ENCODE measurements at regions not wholly inside any gene's neighbourhood (a gene's known extent, or its start where the extent isn't known, plus 50 kb on each side); places are given as distances from the start of the nearest gene placed in this dataset.

DNA sequence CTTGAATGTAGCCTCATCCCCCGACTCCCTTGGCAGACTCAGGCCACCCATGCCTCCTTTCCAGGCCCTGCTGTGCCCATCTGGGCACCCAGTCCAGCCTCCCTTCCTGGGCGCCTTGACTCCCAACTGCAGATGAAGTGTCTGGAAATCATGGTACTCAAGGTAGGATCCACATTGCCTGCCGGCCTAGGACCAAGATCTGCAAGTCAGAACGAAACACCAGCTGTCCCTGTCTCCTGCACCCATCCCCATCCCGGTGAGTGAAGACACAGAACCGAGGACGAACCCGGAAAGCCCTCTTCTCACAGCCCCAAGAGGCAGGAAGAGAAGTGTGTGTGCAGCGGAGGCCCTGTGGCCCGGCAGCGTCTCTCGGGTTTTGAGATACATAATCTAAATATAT is 205.1 kb downstream of the EMX2 start:
- Histone ChIP-seq H2AFZ (ENCODE audit: control insufficient read depth, low read depth, low read length) (no peak overlapping the region), H4K20me1 (ENCODE audit: control insufficient read depth, insufficient read depth) (no peaks in the 10 kb centered on the region), H3K9ac (ENCODE audit: control insufficient read depth, insufficient read depth, low read length) (no peak overlapping the region), H3K79me2 (ENCODE audit: control insufficient read depth, insufficient read depth, low read length) (no peaks in the 10 kb centered on the region), H3K27me3 (replicated peaks in 1 of 2; ENCODE audit: control insufficient read depth in 2 of 2, insufficient read depth in 2 of 2, low read length in 1 of 2) (peaks cover 0 to 2% of the 10 kb centered on the region in 2 experiments; a peak in 1 of 4 replicates), H3K4me2 (ENCODE audit: control insufficient read depth, insufficient read depth) (no peak overlapping the region), H3K36me3 (ENCODE audit: control insufficient read depth in 2 of 2, insufficient read depth in 2 of 2, low read length in 1 of 2) (no peaks in the 10 kb centered on the region), H3K27ac (ENCODE audit: control insufficient read depth, insufficient read depth) (no peak overlapping the region), H3K4me3 (no peak overlapping the region), H3K4me1 (ENCODE audit: control insufficient read depth, insufficient read depth, low read length) (no peaks in the 10 kb centered on the region), H3K9me3 (replicated peaks; ENCODE audit: control insufficient read depth, insufficient read depth, low read length) (no peaks in the 10 kb centered on the region)
- FAIRE-seq (no peak), ATAC-seq (no peak), DNase-seq (ENCODE audit: low read depth, low spot score) (no peak)
- ChIA-PET CTCF (no interaction called here), POLR2A (no interaction called here), SMC1A (ENCODE audit: uncharacterized antibody, unreplicated experiment) (no interaction called here), RAD21 (ENCODE audit: unreplicated experiment) (interaction anchor here (1.4 kb wide), 1 partner anchor 21 kb away, joined by 3 read pairs; no protein-coding TSS in a partner anchor)
- intact Hi-C loops (cut with micrococcal nuclease; ENCODE audit: unreplicated experiment) (no loop called here), in situ Hi-C loops (cut with MboI) (no loop called here)
- no TSS peak for BruUV-seq (replicated peaks)
- WGBS (ENCODE audit: insufficient coverage, insufficient replicate concordance, low lambda C conversion rate, missing lambda C conversion rate), result 34% methylated on average over 12 of the region's 12 CpGs
- no peak for TF ChIP-seq STAT1 (conservative IDR thresholded peaks at IDR 0.05)

DNA sequence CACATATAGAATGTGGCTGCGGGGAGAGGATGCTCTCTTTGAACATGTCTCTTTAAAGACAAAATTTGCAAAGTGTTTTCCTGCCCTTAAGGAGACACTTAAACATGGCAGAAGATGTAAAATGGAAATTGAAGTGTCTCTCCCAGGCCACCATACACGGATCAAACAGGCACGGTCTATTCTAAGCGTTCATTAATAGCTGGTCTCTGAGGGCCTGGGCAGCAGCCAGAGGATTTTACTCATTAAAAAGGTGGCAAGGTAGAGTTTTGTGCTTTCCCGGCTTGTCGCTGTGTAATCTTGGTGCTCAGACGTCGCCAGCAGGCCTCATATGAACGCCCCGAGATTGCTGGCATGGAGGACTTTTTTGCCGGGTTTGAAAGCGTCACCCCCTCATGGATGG is 205.5 kb downstream of the EMX2 start:
- BruUV-seq (replicated peaks), result no TSS peak
- WGBS (ENCODE audit: insufficient coverage, insufficient replicate concordance, low lambda C conversion rate, missing lambda C conversion rate), result 27% methylated on average over 12 of the region's 12 CpGs
- CTCF ChIA-PET, result no interaction called here
- no peak for FAIRE-seq
- H3K9me3 ChIP-seq (replicated peaks; ENCODE audit: control insufficient read depth, insufficient read depth, low read length), result no peaks in the 10 kb centered on the region
- POLR2A ChIA-PET, result no interaction called here
- no peaks in the 10 kb centered on the region; a peak in 1 of 4 replicates for H3K27me3 ChIP-seq (replicated peaks in 1 of 2; ENCODE audit: control insufficient read depth in 2 of 2, insufficient read depth in 2 of 2, low read length in 1 of 2)
- no peaks in the 10 kb centered on the region for H3K4me1 ChIP-seq (ENCODE audit: control insufficient read depth, insufficient read depth, low read length)
- H4K20me1 ChIP-seq (ENCODE audit: control insufficient read depth, insufficient read depth), result no peaks in the 10 kb centered on the region
- no peak overlapping the region for H3K4me3 ChIP-seq
- H3K79me2 ChIP-seq (ENCODE audit: control insufficient read depth, insufficient read depth, low read length), result no peaks in the 10 kb centered on the region
- DNase-seq (ENCODE audit: low read depth, low spot score), result no peak
- H3K4me2 ChIP-seq (ENCODE audit: control insufficient read depth, insufficient read depth), result no peak overlapping the region
- SMC1A ChIA-PET (ENCODE audit: uncharacterized antibody, unreplicated experiment), result no interaction called here
- in situ Hi-C loops (cut with MboI) (no loop called here), intact Hi-C loops (cut with micrococcal nuclease; ENCODE audit: unreplicated experiment) (no loop called here)
- H2AFZ ChIP-seq (ENCODE audit: control insufficient read depth, low read depth, low read length), result no peak overlapping the region
- ATAC-seq, result no peak
- H3K27ac ChIP-seq (ENCODE audit: control insufficient read depth, insufficient read depth), result no peak overlapping the region
- H3K9ac ChIP-seq (ENCODE audit: control insufficient read depth, insufficient read depth, low read length), result no peak overlapping the region
- TF ChIP-seq MEF2B (IDR thresholded peaks at IDR 0.05; ENCODE audit: partially characterized antibody, poor library complexity, severe bottlenecking) (no peak), MXI1 (IDR thresholded peaks at IDR 0.05; ENCODE audit: low read depth, low read length) (no peak), ZNF384 (IDR thresholded peaks at IDR 0.05; ENCODE audit: borderline replicate concordance, low read depth, low read length) (no peak), ASH2L (IDR thresholded peaks at IDR 0.05; ENCODE audit: borderline replicate concordance, low read depth) (no peak)
- TF ChIP-seq, protein P1, sequence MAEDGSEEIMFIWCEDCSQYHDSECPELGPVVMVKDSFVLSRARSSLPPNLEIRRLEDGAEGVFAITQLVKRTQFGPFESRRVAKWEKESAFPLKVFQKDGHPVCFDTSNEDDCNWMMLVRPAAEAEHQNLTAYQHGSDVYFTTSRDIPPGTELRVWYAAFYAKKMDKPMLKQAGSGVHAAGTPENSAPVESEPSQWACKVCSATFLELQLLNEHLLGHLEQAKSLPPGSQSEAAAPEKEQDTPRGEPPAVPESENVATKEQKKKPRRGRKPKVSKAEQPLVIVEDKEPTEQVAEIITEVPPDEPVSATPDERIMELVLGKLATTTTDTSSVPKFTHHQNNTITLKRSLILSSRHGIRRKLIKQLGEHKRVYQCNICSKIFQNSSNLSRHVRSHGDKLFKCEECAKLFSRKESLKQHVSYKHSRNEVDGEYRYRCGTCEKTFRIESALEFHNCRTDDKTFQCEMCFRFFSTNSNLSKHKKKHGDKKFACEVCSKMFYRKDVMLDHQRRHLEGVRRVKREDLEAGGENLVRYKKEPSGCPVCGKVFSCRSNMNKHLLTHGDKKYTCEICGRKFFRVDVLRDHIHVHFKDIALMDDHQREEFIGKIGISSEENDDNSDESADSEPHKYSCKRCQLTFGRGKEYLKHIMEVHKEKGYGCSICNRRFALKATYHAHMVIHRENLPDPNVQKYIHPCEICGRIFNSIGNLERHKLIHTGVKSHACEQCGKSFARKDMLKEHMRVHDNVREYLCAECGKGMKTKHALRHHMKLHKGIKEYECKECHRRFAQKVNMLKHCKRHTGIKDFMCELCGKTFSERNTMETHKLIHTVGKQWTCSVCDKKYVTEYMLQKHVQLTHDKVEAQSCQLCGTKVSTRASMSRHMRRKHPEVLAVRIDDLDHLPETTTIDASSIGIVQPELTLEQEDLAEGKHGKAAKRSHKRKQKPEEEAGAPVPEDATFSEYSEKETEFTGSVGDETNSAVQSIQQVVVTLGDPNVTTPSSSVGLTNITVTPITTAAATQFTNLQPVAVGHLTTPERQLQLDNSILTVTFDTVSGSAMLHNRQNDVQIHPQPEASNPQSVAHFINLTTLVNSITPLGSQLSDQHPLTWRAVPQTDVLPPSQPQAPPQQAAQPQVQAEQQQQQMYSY (CRISPR knock-in tag; IDR thresholded peaks at IDR 0.05), result no peak
- no peaks in the 10 kb centered on the region for H3K36me3 ChIP-seq (ENCODE audit: control insufficient read depth in 2 of 2, insufficient read depth in 2 of 2, low read length in 1 of 2)
- RAD21 ChIA-PET (ENCODE audit: unreplicated experiment), result interaction anchor here (1.4 kb wide), 1 partner anchor 22 kb away, joined by 3 read pairs; no protein-coding TSS in a partner anchor

Data from GM12878 (cell line).